A549 (cell line): ENCODE measurements at regions not wholly inside any gene's neighbourhood (a gene's known extent, or its start where the extent isn't known, plus 50 kb on each side); places are given as distances from the start of the nearest gene placed in this dataset.

Source experiments
- BHLHE40 ChIP-seq: IDR thresholded peaks from 2 replicates; pipeline ENCODE4 v1.6.1; 2012; ENCODE audit warnings: low read depth, low read length, inconsistent platforms
- CEBPB ChIP-seq, 2 experiments: fragments of >200 bp in 1 of 2; sonication (Bioruptor Twin) in 1 of 2; formaldehyde crosslinking in 1 of 2; IDR thresholded peaks; 2 replicates each; pipeline ENCODE4 v1.6.1; 2012 to 2016
- MYC ChIP-seq: IDR thresholded peaks from 2 replicates; pipeline ENCODE4 v1.6.1; 2012; ENCODE audit warnings: mild to moderate bottlenecking, inconsistent platforms, low read length, improper control_type of control experiment, borderline replicate concordance
- POLR2A ChIP-seq: IDR thresholded peaks from 2 replicates; pipeline ENCODE4 v1.6.1; 2012; ENCODE audit warnings: mild to moderate bottlenecking, low read length
- RFX5 ChIP-seq: fragments of 450-650 bp; IDR thresholded peaks from 2 replicates; pipeline ENCODE4 v1.7.1; 2014; ENCODE audit warnings: antibody characterized with exemption, mild to moderate bottlenecking, moderate library complexity
- ZNF302 ChIP-seq: fragments of 250-450 bp; sonication (Bioruptor Pico); IDR thresholded peaks from 2 replicates; pipeline ENCODE4 v1.9.0; 2021; ENCODE audit warnings: inconsistent platforms, mild to moderate bottlenecking, moderate library complexity
- TF ChIP-seq, protein P1 (sequence below): fragments of >200 bp; sonication (Bioruptor Twin); formaldehyde crosslinking; IDR thresholded peaks from 3 replicates; pipeline ENCODE4 v1.5.1; 2016
- TF ChIP-seq, protein P2 (sequence below): fragments of 450-650 bp; IDR thresholded peaks from 2 replicates; pipeline ENCODE4 v1.6.1; 2014; ENCODE audit warnings: antibody characterized with exemption
- TF ChIP-seq, protein P3 (sequence below): IDR thresholded peaks from 2 replicates; pipeline ENCODE4 v1.6.1; 2012
- TF ChIP-seq, protein P4 (sequence below): fragments of 250-450 bp; sonication (Bioruptor Pico); IDR thresholded peaks from 2 replicates; pipeline ENCODE4 v1.5.0; 2021; ENCODE audit warnings: mild to moderate bottlenecking, moderate library complexity, borderline replicate concordance

DNA sequence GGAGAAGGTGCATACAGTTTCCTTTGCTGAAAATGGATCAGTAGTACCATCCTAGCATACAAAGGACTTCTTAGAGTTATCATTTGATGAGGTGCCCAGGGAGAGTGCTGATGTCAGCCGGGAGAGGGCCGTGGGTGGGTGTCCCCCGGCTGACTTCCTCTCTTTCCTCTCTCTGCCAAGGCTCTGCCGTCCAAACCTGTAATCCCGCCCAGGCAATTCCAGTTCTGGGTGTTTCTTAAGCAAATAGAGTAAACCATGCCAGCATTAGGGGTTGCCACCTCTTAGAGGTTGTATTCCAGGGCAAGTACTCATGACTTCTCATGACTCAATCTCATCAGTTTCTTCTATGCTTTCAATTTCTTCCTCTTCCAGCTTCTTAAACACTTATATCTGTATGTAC lies 117.2 kb downstream of the GATA6 start:
- TF ChIP-seq MYC (no peak), CEBPB (IDR thresholded peaks at IDR 0.05) (no peak), RFX5 (no peak), BHLHE40 (no peak), POLR2A (no peak), ZNF302 (no peak)
- TF ChIP-seq, protein P1, sequence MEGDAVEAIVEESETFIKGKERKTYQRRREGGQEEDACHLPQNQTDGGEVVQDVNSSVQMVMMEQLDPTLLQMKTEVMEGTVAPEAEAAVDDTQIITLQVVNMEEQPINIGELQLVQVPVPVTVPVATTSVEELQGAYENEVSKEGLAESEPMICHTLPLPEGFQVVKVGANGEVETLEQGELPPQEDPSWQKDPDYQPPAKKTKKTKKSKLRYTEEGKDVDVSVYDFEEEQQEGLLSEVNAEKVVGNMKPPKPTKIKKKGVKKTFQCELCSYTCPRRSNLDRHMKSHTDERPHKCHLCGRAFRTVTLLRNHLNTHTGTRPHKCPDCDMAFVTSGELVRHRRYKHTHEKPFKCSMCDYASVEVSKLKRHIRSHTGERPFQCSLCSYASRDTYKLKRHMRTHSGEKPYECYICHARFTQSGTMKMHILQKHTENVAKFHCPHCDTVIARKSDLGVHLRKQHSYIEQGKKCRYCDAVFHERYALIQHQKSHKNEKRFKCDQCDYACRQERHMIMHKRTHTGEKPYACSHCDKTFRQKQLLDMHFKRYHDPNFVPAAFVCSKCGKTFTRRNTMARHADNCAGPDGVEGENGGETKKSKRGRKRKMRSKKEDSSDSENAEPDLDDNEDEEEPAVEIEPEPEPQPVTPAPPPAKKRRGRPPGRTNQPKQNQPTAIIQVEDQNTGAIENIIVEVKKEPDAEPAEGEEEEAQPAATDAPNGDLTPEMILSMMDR: no peak
- TF ChIP-seq, protein P2, sequence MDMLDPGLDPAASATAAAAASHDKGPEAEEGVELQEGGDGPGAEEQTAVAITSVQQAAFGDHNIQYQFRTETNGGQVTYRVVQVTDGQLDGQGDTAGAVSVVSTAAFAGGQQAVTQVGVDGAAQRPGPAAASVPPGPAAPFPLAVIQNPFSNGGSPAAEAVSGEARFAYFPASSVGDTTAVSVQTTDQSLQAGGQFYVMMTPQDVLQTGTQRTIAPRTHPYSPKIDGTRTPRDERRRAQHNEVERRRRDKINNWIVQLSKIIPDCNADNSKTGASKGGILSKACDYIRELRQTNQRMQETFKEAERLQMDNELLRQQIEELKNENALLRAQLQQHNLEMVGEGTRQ: no peak
- TF ChIP-seq, protein P3, sequence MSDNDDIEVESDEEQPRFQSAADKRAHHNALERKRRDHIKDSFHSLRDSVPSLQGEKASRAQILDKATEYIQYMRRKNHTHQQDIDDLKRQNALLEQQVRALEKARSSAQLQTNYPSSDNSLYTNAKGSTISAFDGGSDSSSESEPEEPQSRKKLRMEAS: no peak
- TF ChIP-seq, protein P4, sequence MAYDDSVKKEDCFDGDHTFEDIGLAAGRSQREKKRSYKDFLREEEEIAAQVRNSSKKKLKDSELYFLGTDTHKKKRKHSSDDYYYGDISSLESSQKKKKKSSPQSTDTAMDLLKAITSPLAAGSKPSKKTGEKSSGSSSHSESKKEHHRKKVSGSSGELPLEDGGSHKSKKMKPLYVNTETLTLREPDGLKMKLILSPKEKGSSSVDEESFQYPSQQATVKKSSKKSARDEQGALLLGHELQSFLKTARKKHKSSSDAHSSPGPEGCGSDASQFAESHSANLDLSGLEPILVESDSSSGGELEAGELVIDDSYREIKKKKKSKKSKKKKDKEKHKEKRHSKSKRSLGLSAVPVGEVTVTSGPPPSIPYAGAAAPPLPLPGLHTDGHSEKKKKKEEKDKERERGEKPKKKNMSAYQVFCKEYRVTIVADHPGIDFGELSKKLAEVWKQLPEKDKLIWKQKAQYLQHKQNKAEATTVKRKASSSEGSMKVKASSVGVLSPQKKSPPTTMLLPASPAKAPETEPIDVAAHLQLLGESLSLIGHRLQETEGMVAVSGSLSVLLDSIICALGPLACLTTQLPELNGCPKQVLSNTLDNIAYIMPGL (CRISPR knock-in tag): no peak
